HFF-Myc (cell line): ENCODE measurements at regions not wholly inside any gene's neighbourhood (a gene's known extent, or its start where the extent isn't known, plus 50 kb on each side); places are given as distances from the start of the nearest gene placed in this dataset.

Source experiments
- DNase-seq: peaks from one replicate; pipeline ENCODE4 v3.0.0-alpha.2; 2011; ENCODE audit warnings: low read depth; ENCODE audit errors: extremely low read depth
- H3K4me3 ChIP-seq: replicated peaks from 2 replicates; pipeline ENCODE4 v1.5.1; 2011; ENCODE audit warnings: low read depth, mild to moderate bottlenecking, control low read depth, low read length
- CTCF ChIP-seq: IDR thresholded peaks from 2 replicates; pipeline ENCODE4 v1.5.1; 2012; ENCODE audit warnings: mild to moderate bottlenecking, low read depth, low read length, control low read depth; ENCODE audit errors: missing control alignments

GRCh38 chr10:120960725-120961124, 109.6 kb downstream of the WDR11 start:
- DNase-seq = no peak
- no peak overlapping the region for H3K4me3 ChIP-seq
- TF ChIP-seq CTCF = no peak

DNA sequence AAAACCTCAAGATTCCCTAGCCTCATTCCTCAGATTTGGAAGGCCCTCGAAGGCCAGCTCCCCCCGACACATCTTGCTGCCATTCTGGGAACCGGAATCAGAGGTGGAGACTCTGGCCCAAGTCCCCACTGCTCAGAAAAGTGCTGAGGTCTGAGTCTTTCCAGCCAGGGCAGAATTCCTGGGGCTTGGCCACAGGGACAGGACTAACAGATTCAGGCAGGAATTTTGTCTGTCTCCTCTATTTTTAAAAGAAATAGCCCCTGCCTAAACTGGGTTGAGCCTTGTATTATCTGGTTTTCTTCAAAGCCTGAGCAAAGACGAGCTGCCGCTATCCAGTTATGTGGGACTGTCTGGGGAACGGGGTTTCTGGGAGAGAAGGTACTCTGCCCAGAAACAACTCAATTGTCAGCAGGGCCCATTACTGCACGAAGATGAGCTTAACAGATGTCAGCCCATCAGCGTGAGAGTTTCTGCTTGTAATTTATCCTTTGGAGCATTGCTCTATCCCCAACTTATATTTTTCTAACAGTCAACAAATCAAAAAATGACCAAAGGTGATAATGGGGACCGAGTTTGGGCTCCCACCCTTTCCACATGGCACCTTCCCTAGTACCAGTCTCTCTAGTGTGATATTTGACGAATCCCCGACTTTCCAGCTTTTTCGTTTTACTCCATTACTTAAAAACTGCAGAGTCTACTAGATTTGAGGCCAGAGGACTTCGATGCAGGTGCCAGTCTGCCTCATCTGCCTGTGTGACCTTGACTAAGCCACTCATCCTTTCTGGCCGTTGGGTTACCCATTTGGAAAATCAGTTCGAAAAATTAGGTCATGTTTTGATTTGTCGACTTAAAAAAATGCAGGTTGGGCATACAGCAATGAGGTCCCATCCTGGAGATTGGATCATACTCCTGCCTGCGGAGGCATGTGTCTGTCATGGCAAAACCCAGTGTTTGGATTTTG, 110.9 kb downstream of the WDR11 start:
- DNase-seq = no peak
- H3K4me3 ChIP-seq = no peak overlapping the region
- TF ChIP-seq CTCF = no peak

DNA sequence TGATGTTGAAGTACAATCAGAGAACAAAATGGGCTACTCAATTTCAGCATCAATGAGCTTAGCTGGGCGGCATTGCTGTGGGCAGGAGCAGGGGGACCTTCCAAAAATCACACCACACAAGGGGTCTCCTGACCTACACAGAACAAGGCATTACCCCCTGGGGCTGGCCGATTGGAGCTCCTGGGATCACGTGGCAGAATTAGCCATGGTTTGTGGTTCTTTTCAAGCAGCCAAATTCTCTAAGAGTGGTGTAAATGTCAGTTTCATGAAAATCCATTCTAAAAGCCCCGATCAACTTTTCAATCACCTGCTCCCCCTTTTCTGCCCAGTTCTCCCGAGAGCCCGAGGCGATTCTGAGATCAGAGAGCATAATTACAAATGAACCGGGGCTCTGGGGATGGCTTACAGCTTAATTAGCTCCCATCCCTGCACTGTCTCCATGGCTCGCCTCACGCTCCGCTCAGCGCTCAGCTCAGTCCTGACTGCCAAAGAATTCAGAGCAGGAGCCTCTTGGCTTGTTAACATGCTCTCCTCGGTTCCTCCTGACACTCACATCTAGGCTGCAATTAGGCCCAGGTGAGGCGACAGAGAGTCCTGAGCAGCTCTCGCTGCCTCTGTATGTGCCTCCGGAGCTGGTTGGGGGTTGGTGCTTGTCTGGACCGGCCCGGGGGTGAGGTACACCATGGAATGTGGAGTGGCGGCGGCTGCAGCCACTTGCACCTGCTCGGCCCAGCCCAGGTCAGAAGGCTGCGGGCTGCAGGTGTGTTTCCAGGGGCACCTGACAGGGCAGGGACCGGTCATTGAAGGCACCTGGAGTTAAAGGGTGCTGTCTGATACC, 111.8 kb downstream of the WDR11 start:
- TF ChIP-seq CTCF = no peak
- no peak overlapping the region for H3K4me3 ChIP-seq
- no peak for DNase-seq

DNA sequence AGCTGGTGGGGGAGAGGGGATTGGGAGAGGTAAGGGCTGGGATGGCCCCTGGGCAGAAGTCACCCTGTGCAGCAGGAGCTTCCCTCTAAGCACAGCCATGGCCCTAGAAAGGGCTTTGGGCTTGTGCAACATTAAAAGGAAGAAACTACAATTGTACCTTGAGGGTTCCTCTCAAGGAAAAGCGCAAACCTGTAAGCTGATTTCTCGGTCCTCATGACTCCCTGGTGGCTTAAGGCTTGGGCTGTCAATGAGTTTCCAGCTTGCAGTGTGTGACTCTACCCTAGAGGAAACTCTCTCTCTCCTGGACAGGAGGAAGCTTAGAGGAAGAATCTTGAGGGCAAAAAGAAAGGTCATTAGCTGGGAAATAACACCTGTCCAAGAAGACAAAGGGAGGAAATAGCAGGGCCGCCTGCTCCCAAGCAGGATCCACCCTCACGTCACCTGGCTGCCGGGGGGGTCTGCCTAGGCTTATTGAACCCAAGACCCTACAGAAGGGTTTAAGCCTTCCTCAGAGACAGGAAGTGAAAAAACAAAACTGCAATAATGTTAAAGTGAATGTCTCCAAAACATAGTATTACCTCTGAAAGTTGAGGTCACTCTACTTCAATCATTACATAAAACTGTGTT, 112.5 kb downstream of the WDR11 start:
- no peak for DNase-seq
- no peak overlapping the region for H3K4me3 ChIP-seq
- no peak for TF ChIP-seq CTCF

GRCh38 chr10:120966657-120967045, 115.5 kb downstream of the WDR11 start:
- no peak for DNase-seq
- no peak for TF ChIP-seq CTCF

DNA sequence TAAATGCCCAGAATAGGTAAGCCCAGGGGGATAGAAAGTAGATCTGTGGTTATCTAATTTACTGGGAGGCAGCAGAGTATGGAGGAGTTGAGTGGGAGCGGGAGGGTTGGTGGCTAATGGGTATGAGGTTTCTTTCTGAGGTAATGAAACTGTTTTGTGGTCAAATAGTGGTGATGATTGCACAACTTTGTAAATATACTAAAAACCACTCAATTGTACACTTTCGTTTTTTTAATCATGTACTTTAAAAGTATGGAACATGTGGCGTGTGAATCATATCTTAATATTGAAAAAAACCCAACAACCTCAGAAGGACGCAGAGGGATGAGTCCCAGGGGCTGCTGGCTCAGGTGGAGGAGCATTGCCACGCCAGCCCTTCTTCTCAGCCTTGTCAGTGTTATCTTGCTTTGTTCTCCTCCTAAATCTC, 118.1 kb downstream of the WDR11 start:
- DNase-seq = no peak
- TF ChIP-seq CTCF = no peak
- H3K4me3 ChIP-seq = no peak overlapping the region

More at GRCh38 chr10:120966657-120967045, 115.5 kb downstream of the WDR11 start:
- no peak overlapping the region for H3K4me3 ChIP-seq
